Small intestine (tissue), 7 donors: ENCODE measurements at regions not wholly inside any gene's neighbourhood (a gene's known extent, or its start where the extent isn't known, plus 50 kb on each side); places are given as distances from the start of the nearest gene placed in this dataset.

Experiments used
- DNase-seq, 2 donors: peaks; one replicate each; pipeline versions ENCODE4 v3.0.0 to v3.0.0-alpha.2; 2013
- FAIRE-seq: peaks from 2 replicates; lab custom pipeline; 2012; peaks lifted over from hg19 to GRCh38; lab: Jason Lieb, UNC
- H3K27ac ChIP-seq, 3 donors: one replicate each; pipeline ENCODE4 v1.5.1; 2013; ENCODE audit warnings: low read length in 2 of 3, mild to moderate bottlenecking in 2 of 3, control low read depth in 1 of 3, inconsistent platforms in 1 of 3, low read depth in 1 of 3, moderate library complexity in 1 of 3
- H3K27me3 ChIP-seq, 3 donors: one replicate each; pipeline ENCODE4 v1.6.1; 2013; ENCODE audit warnings: low read length in 3 of 3, inconsistent platforms in 1 of 3; ENCODE audit not compliant: control insufficient read depth in 3 of 3, insufficient read depth in 3 of 3
- H3K36me3 ChIP-seq, 3 donors: one replicate each; pipeline ENCODE4 v1.6.1; 2013; ENCODE audit warnings: low read length in 3 of 3, inconsistent platforms in 1 of 3, low read depth in 1 of 3, mild to moderate bottlenecking in 1 of 3, moderate library complexity in 1 of 3; ENCODE audit not compliant: control insufficient read depth in 3 of 3, insufficient read depth in 2 of 3
- H3K4me1 ChIP-seq, 3 donors: one replicate each; pipeline ENCODE4 v1.6.1; 2013; ENCODE audit warnings: low read length in 2 of 3, inconsistent platforms in 1 of 3, low read depth in 1 of 3, mild to moderate bottlenecking in 1 of 3, moderate library complexity in 1 of 3; ENCODE audit not compliant: control insufficient read depth in 3 of 3, insufficient read depth in 2 of 3
- H3K4me3 ChIP-seq, 3 donors: one replicate each; pipeline ENCODE4 v1.5.1; 2013; ENCODE audit warnings: low read length in 3 of 3, control low read depth in 1 of 3, inconsistent platforms in 1 of 3, low read depth in 1 of 3, mild to moderate bottlenecking in 1 of 3, moderate library complexity in 1 of 3
- H3K9me3 ChIP-seq, 2 donors: one replicate each; pipeline ENCODE4 v1.6.1; 2013; ENCODE audit warnings: low read depth in 1 of 2, low read length in 1 of 2; ENCODE audit not compliant: control insufficient read depth in 2 of 2, insufficient read depth in 1 of 2
- WGBS, 3 donors: extraction: QIAGEN DNeasy Blood & Tissue Kit; methylation state at CpG; one replicate each; pipeline ENCODE4 v1.1.7; 2013; 5-methylcytosine and 5-hydroxymethylcytosine counted together
- donor health status: healthy with polysubstance abuse.
- donor health status: control.
- donor health status: control.
- donor health status: Bipolar disorder and iron deficiency.
- donor health status: healthy.

DNA sequence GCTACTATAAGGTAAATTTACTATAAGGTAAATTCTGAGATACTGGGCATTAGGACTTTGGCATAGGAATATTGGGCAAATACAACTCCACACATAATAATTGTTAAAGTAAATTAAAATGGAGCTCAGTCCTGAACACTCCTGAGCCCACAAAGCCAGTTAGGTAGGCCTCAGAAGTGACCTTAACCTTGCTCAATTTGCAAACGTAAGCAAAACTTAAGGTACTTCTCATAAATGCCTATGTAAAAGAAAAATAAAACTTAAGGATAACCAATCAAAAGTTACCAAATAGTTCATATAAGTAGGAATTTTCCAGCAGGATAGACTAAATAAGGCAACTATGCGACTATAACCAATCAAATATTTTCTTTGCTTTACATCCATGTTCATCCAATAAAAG, 197.7 kb downstream of the MC4R start:
- H3K27me3 ChIP-seq, result no peaks in the 10 kb centered on the region
- H3K4me1 ChIP-seq, result no peaks in the 10 kb centered on the region
- 48 to 65% (median 54%) methylated on average over 2 of the region's 2 CpGs for WGBS, 3 donors
- H3K4me3 ChIP-seq, result no peak overlapping the region
- H3K27ac ChIP-seq, result no peak overlapping the region
- no peaks in the 10 kb centered on the region for H3K9me3 ChIP-seq
- H3K36me3 ChIP-seq, result no peaks in the 10 kb centered on the region
- FAIRE-seq, result no peak
- no peak for DNase-seq

DNA sequence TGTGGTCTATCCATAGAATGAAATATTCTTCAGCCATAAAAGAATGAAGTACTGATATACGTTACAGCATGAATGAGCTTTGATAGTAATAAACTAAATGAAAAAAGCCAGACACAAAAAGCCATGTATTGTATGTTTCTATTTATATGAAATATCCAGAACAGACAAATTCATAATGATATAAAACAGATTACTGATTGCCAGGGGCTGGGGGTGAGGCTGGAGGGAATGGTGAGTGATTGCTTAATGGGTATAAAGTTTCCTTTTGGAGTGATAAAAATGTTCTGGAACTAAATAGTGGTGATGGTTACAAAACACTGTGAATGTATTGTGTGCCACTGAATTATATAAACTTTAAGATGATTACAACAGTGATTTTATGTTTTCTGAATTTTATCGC, 200.5 kb downstream of the MC4R start:
- no peaks in the 10 kb centered on the region for H3K4me1 ChIP-seq
- H3K4me3 ChIP-seq, result no peak overlapping the region
- no peak overlapping the region for H3K27ac ChIP-seq
- no peaks in the 10 kb centered on the region for H3K9me3 ChIP-seq
- H3K36me3 ChIP-seq, result no peaks in the 10 kb centered on the region
- H3K27me3 ChIP-seq, result no peaks in the 10 kb centered on the region
- DNase-seq, result no peak
- 85 to 93% (median 85%) methylated on average over 2 of the region's 2 CpGs for WGBS, 3 donors
- FAIRE-seq, result no peak

DNA sequence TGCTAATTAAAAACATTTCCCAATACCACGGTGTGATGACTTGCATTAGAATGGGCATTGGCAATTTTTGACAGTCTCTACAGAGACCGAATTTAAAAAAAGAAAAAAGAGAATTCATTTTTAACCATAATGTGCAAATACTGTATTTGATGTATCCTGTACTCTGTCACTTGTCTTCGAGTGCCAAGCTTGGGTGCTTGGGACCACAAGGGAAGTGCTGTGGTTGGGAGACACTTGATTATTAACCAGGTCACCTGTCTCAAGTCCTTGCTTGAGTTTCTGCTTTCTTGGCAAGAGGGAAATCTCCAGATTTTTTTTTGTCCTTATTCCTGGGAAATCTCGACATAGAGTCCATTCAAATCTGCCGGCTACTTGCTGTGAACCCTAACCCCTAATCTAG, 209.0 kb downstream of the MC4R start:
- no peak overlapping the region for H3K4me3 ChIP-seq
- no peak overlapping the region for H3K27ac ChIP-seq
- no peaks in the 10 kb centered on the region for H3K36me3 ChIP-seq
- DNase-seq (no peak), FAIRE-seq (no peak)
- H3K27me3 ChIP-seq, result no peaks in the 10 kb centered on the region
- no peaks in the 10 kb centered on the region for H3K9me3 ChIP-seq
- no peaks in the 10 kb centered on the region for H3K4me1 ChIP-seq
- 76 to 85% (median 84%) methylated on average over 5 of the region's 5 CpGs for WGBS, 3 donors

GRCh38 chr18:60162388-60162787, 210.2 kb downstream of the MC4R start:
- Histone ChIP-seq H3K36me3 (no peaks in the 10 kb centered on the region), H3K4me1 (no peaks in the 10 kb centered on the region), H3K27me3 (no peaks in the 10 kb centered on the region), H3K27ac (no peak overlapping the region), H3K9me3 (no peaks in the 10 kb centered on the region), H3K4me3 (no peak overlapping the region)
- no peak for FAIRE-seq
- no peak for DNase-seq

GRCh38 chr18:60157810-60158209, 214.8 kb downstream of the MC4R start:
- Histone ChIP-seq H3K4me3 (no peak overlapping the region), H3K9me3 (no peaks in the 10 kb centered on the region), H3K27me3 (no peaks in the 10 kb centered on the region), H3K36me3 (no peaks in the 10 kb centered on the region), H3K4me1 (no peaks in the 10 kb centered on the region), H3K27ac (no peak overlapping the region)
- no peak for FAIRE-seq
- 74 to 88% (median 85%) methylated on average over 3 of the region's 3 CpGs for WGBS, 3 donors
- no peak for DNase-seq

- H3K4me1 ChIP-seq, result no peaks in the 10 kb centered on the region
- no peaks in the 10 kb centered on the region for H3K27me3 ChIP-seq
- no peak overlapping the region for H3K27ac ChIP-seq
- DNase-seq (no peak), FAIRE-seq (no peak)
- WGBS, 3 donors, result 67 to 78% (median 71%) methylated on average over 3 of the region's 3 CpGs
- H3K9me3 ChIP-seq, result no peaks in the 10 kb centered on the region
- H3K36me3 ChIP-seq, result no peaks in the 10 kb centered on the region
- H3K4me3 ChIP-seq, result no peak overlapping the region
Observed at GRCh38 chr18:60153376-60153775, 219.2 kb downstream of the MC4R start.

DNA sequence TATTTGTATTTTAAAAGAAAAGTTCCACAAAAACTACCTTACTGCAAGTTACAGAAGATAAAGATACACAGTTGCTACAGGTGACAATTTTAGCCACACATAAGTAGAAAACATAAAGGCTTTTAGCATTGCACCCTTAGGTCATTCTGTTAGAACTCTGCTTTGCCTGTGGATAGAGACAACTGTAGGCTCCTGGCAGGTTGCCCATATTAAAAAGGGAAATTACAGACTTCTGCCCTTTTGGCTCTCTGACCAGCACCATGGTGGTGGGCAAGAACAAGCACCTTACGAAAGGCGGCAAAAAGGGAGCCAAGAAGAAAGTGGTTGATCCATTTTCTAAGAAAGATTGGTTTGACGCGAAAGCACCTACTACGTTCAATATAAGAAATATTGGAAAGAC, 223.3 kb downstream of the MC4R start:
- 96 to 98% (median 97%) methylated on average over 5 of the region's 5 CpGs for WGBS, 3 donors
- Histone ChIP-seq H3K27me3 (no peaks in the 10 kb centered on the region), H3K4me3 (no peak overlapping the region), H3K4me1 (no peaks in the 10 kb centered on the region), H3K36me3 (no peaks in the 10 kb centered on the region), H3K27ac (no peak overlapping the region), H3K9me3 (no peaks in the 10 kb centered on the region)
- no peak for DNase-seq
- no peak for FAIRE-seq

DNA sequence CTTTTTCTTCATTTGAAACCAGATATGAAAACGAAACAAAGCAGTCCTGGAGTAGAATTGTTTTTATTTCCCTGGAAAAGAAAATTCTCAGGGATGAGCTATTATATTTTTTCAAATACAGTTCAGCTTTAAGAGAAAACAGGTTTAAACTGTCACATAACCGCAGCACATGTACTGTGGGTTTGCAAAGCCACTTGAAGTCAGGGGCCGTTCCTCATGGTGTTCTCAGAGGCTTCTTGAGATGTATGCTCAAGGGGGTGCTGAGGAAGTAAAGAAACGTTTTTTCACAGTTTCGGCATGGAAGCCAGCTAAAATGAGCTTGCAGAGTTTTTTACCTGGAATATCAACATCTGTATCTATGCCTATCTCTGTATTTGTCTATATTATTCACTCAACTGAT, 225.3 kb downstream of the MC4R start:
- Histone ChIP-seq H3K36me3 (no peaks in the 10 kb centered on the region), H3K9me3 (no peaks in the 10 kb centered on the region), H3K4me1 (no peaks in the 10 kb centered on the region), H3K27ac (no peak overlapping the region), H3K4me3 (no peak overlapping the region), H3K27me3 (no peaks in the 10 kb centered on the region)
- 56 to 65% (median 61%) methylated on average over 5 of the region's 5 CpGs for WGBS, 3 donors
- no peak for FAIRE-seq
- no peak for DNase-seq

GRCh38 chr18:60146220-60146960, 226.2 kb downstream of the MC4R start:
- FAIRE-seq (no peak), DNase-seq (no peak)
- Histone ChIP-seq H3K27ac (no peak overlapping the region), H3K27me3 (no peaks in the 10 kb centered on the region), H3K4me1 (no peaks in the 10 kb centered on the region), H3K4me3 (no peak overlapping the region), H3K9me3 (no peaks in the 10 kb centered on the region), H3K36me3 (no peaks in the 10 kb centered on the region)
- WGBS, 3 donors, result 86 to 87% (median 87%) methylated on average over 11 of the region's 11 CpGs
